Stimulated activated CD8-positive, alpha-beta memory T cell treated with anti-CD3 and anti-CD28 coated beads, Interleukin-7, amount 100 ng/mL, for 24 hours (primary cell): ENCODE measurements at regions not wholly inside any gene's neighbourhood (a gene's known extent, or its start where the extent isn't known, plus 50 kb on each side); places are given as distances from the start of the nearest gene placed in this dataset.
"Not testable (repeated sequence)": the region's sequence is repeated elsewhere in the genome, so short reads cannot be mapped to it uniquely, and the experiment has no call there.

Experiments used
- DNase-seq: peaks from one replicate; pipeline ENCODE4 v3.0.0-alpha.2; 2020; ENCODE audit warnings: low read depth

GRCh38 chr20:25864963-25865714 lies 168.5 kb upstream of the ZNF337 start:
- DNase-seq, result not testable (repeated sequence)

GRCh38 chr20:25864326-25864962 lies 167.8 kb upstream of the ZNF337 start:
- DNase-seq, result no peak

- DNase-seq, result no peak
These were observed 167.1 kb upstream of the ZNF337 start for GRCh38 chr20:25863536-25864325.

DNA sequence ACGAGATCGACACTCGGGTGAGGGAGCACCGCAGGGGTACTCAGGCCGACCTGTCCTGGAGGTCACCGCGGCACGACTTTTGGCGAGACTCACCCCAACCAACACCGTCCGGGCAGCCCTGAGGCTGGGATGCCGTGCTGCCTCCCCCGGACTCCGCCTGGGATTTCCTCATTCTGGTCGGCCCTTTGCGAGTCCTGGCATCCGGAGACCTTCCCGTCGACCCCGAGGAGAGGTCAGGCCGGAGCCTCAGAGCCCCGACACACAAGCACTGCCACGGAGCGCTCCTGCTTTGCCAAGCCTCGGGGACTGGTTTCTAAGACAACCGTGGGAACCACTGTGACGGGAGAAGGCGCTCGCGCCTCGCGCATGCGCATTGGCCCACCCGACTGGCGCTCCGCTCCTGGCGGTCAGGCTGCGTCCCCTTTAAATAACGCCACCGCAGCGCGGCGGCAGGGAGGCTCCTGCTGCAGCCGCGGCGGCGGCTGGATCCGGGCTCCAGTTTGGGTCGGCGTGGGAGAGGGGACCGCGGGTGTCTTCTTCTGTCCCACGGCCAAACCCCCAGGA lies 166.4 kb upstream of the ZNF337 start:
- DNase-seq, result peak; percentile 68

GRCh38 chr20:25860531-25861150 lies 164.0 kb upstream of the ZNF337 start:
- DNase-seq, result no peak

DNA sequence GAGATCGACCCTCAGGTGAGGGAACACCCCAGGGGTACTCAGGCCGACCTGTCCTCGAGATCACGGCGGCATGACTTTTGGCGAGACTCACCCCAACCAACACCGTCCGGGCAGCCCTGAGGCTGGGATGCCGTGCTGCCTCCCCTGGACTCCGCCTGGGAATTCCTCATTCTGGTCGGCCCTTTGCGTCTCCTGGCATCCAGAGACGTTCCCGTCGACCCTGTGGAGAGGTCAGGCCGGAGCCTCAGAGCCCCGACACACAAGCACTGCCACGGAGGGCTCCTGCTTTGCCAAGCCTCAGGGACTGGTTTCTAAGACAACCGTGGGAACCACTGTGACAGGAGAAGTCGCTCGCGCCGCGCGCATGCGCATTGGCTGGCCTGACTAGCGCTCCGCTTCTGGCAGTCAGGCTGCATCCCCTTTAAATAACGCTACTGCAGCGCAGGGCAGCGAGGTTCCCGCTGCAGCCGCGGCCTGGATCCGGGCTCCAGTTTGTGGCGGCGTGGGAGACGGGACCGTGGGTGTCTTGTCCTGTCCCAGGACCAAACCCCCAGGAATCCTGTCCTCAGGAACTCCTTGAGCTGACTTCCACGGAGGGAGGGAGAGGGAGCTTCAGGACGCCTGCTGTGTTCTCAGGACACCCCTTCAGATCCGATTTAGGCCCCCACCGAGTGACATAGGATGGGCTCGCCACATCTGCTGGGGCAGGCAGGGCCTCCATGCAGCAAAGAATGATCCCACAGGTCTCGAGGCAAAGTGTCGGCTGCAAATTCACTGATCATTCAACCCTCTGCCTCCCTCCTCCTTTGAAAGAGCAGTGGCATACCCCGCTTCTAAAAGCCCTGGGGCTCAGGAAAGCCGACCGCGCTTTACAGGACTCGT lies 163.2 kb upstream of the ZNF337 start:
- DNase-seq, result peak; percentile 50

DNA sequence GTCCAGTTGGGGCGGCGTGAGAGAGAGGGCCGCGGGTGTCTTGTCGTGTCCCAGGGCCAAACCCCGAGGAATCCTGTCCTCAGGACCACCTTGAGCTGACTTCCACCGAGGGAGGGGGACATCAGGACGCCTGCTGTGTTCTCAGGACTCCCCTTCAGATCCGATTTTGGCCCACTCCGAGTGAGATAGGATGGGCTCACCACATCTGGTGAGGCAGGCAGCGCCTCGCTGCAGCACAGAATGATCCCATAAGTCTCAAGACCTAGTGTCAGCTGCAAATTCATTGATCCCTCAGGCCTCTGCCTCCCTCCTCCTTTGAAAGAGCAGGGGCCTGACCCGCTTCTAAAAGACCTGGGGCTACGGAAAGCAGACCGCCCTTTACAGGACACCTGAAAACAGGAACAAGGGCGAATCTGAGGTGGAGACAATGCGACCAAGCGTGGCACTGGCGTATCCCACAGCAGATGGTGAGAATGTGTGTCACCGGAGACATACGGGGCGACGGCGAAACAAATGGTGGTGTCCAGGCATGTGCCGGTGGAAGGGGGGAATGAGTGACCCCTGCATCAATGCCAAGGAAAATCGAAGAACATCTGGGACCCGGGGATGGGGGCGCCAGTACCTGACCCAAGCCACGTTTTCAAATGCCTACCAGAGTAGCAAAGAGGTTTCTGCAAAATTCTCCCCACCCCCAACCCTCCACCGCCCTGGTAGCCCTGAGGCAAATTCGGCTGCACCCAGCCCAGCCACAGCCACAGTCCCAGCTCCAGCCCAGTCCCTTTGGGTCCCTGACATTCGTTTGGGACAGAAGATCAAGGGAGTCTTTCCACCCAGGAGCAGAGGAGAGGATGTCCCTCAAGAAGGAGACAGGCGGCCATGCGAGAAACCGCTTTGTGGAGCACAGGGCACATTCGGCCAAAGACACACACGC lies 162.1 kb upstream of the ZNF337 start:
- no peak for DNase-seq

DNA sequence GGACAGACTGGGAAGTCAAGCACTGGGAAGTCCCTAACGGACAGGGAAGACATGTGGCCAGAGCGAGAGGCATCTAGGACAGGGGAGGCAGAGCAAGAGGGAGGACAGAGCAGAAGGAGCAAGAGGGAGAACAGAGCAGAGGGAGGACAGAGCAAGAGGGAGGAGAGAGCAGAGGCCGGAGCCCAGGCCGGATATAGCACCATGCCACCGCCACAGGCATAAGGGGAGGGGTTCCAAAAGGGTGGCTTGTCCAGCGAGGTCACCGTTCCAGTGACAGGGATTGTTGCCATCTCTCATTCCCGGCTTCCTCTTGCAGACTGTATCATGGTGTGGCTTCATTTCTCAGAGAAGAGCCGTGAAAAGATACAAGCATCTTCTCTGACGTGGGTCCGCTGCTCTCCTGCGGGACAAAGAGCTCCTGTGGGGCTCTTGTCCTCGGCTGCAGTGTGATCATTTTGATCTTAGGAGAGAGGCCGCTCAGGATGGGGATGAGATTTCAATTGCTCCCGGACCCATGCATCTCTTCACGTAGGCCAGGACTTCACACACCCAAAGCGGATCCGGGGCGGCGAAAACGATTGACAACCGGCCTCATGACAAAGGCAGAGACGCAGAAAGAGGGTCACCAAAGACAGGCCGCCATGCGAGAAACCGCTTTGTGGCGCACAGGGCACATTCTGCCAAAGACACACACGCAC lies 160.6 kb upstream of the ZNF337 start:
- not testable (repeated sequence) for DNase-seq

- DNase-seq, result no peak
These were observed 159.7 kb upstream of the ZNF337 start for GRCh38 chr20:25856256-25856884.

DNA sequence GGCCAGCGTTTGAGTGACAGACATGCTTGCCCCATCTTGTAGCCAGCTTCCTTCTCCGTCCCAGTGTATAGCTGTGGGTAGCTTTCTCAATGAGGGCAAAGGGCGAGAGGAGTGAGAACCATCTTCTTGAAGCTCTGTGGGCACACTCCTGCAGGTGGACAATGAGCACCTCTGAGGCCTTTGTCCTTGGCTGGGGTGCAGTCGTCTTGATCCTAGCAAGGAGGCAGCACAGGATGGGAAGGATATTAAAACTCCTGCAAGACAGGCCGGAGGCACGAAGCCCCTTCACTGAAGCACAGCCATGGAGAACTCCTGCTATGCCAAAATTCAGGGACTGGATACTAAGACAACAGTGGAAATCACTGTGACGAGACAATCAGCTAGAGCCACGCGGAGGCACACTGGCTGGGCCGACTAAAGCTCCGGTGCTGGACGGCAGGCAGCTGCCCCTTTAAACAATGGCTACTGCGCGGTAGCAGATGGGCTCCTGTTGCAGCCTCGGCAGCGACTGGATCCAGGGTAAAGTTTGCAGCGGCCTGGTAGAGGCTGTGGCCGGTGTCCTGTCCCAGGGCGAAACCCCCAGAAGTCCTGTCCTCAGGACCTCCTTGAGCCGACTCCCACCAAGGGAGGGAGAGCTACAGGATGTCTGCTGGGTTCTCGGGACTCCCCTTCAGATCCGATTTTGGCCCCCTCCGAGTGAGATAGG lies 159.0 kb upstream of the ZNF337 start:
- DNase-seq, result not testable (repeated sequence)

- not testable (repeated sequence) for DNase-seq
These were observed 158.0 kb upstream of the ZNF337 start for GRCh38 chr20:25854666-25855065.

GRCh38 chr20:25853718-25854388 lies 157.2 kb upstream of the ZNF337 start:
- DNase-seq, result peak; percentile 68

DNA sequence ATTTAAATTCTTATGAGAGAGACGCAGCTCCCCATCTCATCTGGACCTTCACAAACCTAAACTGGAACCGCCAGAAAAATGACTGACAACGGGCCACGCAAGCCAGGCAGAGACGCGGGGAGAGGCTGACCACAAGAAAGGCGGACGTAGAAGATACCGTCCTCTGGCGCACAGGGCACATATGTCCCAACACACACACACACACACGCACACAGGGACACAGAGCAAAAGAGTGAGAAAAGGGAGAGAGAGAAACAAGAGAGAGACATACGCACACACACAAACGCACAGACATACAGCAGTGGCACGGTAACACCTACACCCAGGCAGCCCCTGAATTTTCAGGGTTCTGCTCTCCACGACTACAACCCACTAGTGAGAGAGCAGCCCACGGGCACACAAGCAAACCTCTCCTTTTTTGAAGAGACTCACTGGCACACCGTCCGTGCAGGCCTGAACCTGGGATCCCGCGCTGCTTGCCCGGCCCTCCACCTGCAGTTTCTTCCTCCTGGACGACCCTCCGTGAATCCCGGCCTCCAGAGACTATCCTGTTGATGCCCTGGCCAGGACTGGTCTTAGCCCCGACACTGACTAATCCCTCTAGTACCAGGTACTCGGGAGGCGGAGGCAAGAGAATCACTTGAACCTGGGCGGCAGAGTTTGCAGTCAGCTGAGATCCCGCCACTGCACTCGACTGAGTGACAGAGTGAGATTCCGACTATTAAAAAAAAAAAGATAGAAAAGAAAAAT lies 156.5 kb upstream of the ZNF337 start:
- DNase-seq, result not testable (repeated sequence)

- DNase-seq, result not testable (repeated sequence)
These were observed 153.5 kb upstream of the ZNF337 start for GRCh38 chr20:25850133-25850532.

DNA sequence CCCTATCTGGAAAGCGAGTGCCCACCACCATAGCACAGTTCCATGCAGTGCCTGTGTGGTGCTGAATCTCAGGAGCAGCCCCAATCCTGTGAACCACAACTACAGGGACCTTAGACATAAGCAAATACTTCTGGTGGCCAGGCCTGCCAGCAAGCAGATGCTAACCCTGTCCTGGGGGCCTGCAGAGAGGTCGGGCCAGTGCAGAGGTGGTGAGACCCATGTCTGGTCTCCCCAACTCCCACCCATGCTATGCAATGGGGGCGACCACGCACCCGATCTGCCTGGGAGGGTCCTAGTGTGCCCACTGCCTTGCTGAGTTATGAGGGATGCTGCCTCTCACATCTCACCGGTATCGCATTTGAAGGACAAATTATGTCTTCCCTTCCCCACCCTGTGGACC lies 151.6 kb upstream of the ZNF337 start:
- no peak for DNase-seq

DNA sequence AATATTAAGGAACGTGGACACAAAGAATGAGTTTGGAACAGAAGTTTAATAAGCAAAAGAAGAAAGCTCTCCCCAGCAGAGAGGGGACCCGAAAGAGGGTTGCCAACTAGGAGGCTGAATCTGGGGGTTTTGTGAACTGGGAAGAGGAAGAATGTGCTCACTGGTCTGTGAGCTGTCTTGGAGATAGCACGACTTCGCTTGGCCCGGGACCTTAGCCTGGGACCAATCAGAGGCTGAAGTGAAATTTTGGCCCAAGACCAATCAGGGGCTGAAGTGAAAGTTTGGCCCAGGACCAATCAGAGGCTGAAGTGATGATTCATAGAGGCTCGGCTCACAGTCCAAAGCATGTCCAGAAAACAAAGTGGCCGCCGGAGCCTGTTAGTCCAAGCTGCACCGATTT lies 148.0 kb upstream of the ZNF337 start:
- not testable (repeated sequence) for DNase-seq

DNA sequence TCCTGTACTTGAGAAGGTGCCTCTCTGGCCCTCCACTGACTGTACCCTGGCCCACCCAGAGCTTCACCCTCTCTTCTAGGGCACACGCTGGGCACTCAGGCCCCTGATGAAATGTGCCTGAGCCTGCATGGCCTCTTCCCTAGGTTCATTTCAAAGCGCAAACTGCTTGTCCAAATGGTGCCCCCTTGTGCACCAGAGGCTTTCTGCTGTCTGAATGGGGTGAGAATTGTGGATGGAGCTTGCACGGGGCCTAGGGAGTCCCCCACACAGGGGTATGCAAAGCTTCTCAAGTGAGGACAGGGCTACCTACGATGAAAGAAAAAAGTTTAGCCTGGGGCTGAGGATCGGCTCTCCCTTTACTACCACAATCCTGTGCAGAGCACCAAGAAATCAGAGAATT lies 116.9 kb upstream of the ZNF337 start:
- not testable (repeated sequence) for DNase-seq
